HCT116 (cell line): ENCODE measurements at regions not wholly inside any gene's neighbourhood (a gene's known extent, or its start where the extent isn't known, plus 50 kb on each side); places are given as distances from the start of the nearest gene placed in this dataset.

Experiments
- ATAC-seq: fragments of 200-7000 bp; cut with Tn5 transposase; 2 replicates; pipeline ENCODE4 v1.9.1; 2020; ENCODE audit warnings: mild to moderate bottlenecking, moderate library complexity
- BruUV-seq: library from RNA; stranded (reverse); fragments of 400-500 nt; replicated peaks from 2 replicates; lab custom pipeline; 2021; lab: Mats Ljungman, UMichigan
- CTCF ChIA-PET: fragments of 300-600 bp; sonication (Branson Sonifier 250); formaldehyde crosslinking; loops from one replicate; lab custom pipeline; 2021; ENCODE audit warnings: antibody characterized with exemption; lab: Charles Lee
- POLR2A ChIA-PET: fragments of 300-600, 350-600 bp; sonication (Branson Sonifier 250); formaldehyde crosslinking; loops from one replicate; lab custom pipeline; 2021; ENCODE audit warnings: antibody characterized with exemption; lab: Charles Lee
- RAD21 ChIA-PET, 2 experiments: fragments of 300-600 bp; sonication (Branson Sonifier 250); formaldehyde crosslinking; loops; one replicate each; lab custom pipeline; 2023; ENCODE audit warnings: low total read pairs in 2 of 2; ENCODE audit not compliant: uncharacterized antibody in 2 of 2, unreplicated experiment in 2 of 2, low non-redundant PET in 1 of 2; lab: Charles Lee
- DNase-seq: peaks from one replicate; pipeline ENCODE4 v3.0.0-alpha.2; 2010; ENCODE audit warnings: low read depth, low spot score
- H2AFZ ChIP-seq: fragments of 200-600 bp; shearing (Covaris generic), sonication (generic); 2 replicates; pipeline ENCODE4 v1.6.1; 2017; ENCODE audit warnings: low read depth, mixed run types, mixed read lengths, antibody characterized with exemption, low read length; ENCODE audit not compliant: poor library complexity, severe bottlenecking
- H3K27ac ChIP-seq: 2 replicates; pipeline ENCODE4 v1.5.1; 2012; ENCODE audit warnings: low read depth, low read length
- H3K27me3 ChIP-seq: fragments of 200-600 bp; sonication (generic); 2 replicates; pipeline ENCODE4 v1.6.1; 2016; ENCODE audit warnings: mixed run types, low read length, mixed read lengths; ENCODE audit not compliant: insufficient read depth
- H3K36me3 ChIP-seq, 2 experiments: fragments of 200-500 bp in 1 of 2; fragments of 200-600 bp in 1 of 2; sonication (Bioruptor generic) in 1 of 2; sonication (generic) in 1 of 2; 2 replicates each; pipeline versions ENCODE4 v1.5.1 to v1.6.1; 2014 to 2016; ENCODE audit warnings: low read length in 2 of 2, inconsistent platforms in 1 of 2, mixed read lengths in 1 of 2, mixed run types in 1 of 2; ENCODE audit not compliant: insufficient read depth in 2 of 2, control insufficient read depth in 1 of 2
- H3K4me1 ChIP-seq, 2 experiments: fragments of 200-600 bp in 1 of 2; sonication (generic) in 1 of 2; 2 replicates each; pipeline versions ENCODE4 v1.5.1 to v1.6.1; 2012 to 2017; ENCODE audit warnings: low read length in 2 of 2, inconsistent platforms in 1 of 2, mild to moderate bottlenecking in 1 of 2, mixed read lengths in 1 of 2, mixed run types in 1 of 2, moderate library complexity in 1 of 2; ENCODE audit not compliant: insufficient read depth in 2 of 2, control insufficient read depth in 1 of 2
- H3K4me2 ChIP-seq: fragments of 200-600 bp; sonication (generic); 2 replicates; pipeline ENCODE4 v1.6.1; 2017; ENCODE audit warnings: mixed run types, low read length, mixed read lengths
- H3K4me3 ChIP-seq, 2 experiments: fragments of 200-600 bp in 1 of 2; sonication (generic) in 1 of 2; replicated peaks in 1 of 2; 2 replicates each; pipeline ENCODE4 v1.5.1; 2011 to 2016; ENCODE audit warnings: low read length in 2 of 2, control low read depth in 1 of 2, low read depth in 1 of 2, mild to moderate bottlenecking in 1 of 2, mixed read lengths in 1 of 2, mixed run types in 1 of 2
- H3K79me2 ChIP-seq: fragments of 200-600 bp; sonication (generic); 2 replicates; pipeline ENCODE4 v1.6.1; 2017; ENCODE audit warnings: mild to moderate bottlenecking, mixed run types, low read length, moderate library complexity, mixed read lengths; ENCODE audit not compliant: insufficient read depth
- H3K9ac ChIP-seq: fragments of 200-600 bp; sonication (generic); 2 replicates; pipeline ENCODE4 v1.6.1; 2016; ENCODE audit warnings: low read length, mixed read lengths
- H3K9me2 ChIP-seq: fragments of 200-600 bp; sonication (generic), shearing (Covaris generic); 2 replicates; pipeline ENCODE4 v1.6.1; 2017; ENCODE audit warnings: mixed run types, mild to moderate bottlenecking, moderate library complexity; ENCODE audit not compliant: insufficient read depth
- H3K9me3 ChIP-seq, 2 experiments: fragments of 200-500 bp in 1 of 2; fragments of 200-600 bp in 1 of 2; sonication (Bioruptor generic) in 1 of 2; sonication (generic) in 1 of 2; 2 replicates each; pipeline ENCODE4 v1.6.1; 2014 to 2017; ENCODE audit warnings: low read length in 2 of 2, mixed read lengths in 2 of 2, inconsistent platforms in 1 of 2, low read depth in 1 of 2, mild to moderate bottlenecking in 1 of 2, mixed run types in 1 of 2, moderate library complexity in 1 of 2; ENCODE audit not compliant: control insufficient read depth in 1 of 2, insufficient read depth in 1 of 2
- H4K20me1 ChIP-seq: fragments of 200-600 bp; sonication (generic), shearing (Covaris generic); 2 replicates; pipeline ENCODE4 v1.6.1; 2017; ENCODE audit warnings: mixed run types, mild to moderate bottlenecking, moderate library complexity; ENCODE audit not compliant: insufficient read depth
- CTCF ChIP-seq, 3 experiments: fragments of 200-600 bp in 1 of 3; sonication (generic) in 1 of 3; IDR thresholded peaks in 2 of 3; conservative IDR thresholded peaks in 1 of 3; 2 replicates each; pipeline ENCODE4 v1.5.1; 2012 to 2017; ENCODE audit warnings: low read depth in 2 of 3, low read length in 2 of 3, antibody characterized with exemption in 1 of 3, borderline replicate concordance in 1 of 3, control low read depth in 1 of 3, mild to moderate bottlenecking in 1 of 3, mixed read lengths in 1 of 3, mixed run types in 1 of 3, moderate library complexity in 1 of 3; ENCODE audit not compliant: insufficient read depth in 1 of 3
- EGR1 ChIP-seq: IDR thresholded peaks from 2 replicates; pipeline ENCODE4 v1.6.1; 2012; ENCODE audit warnings: low read depth
- ELF1 ChIP-seq: IDR thresholded peaks from 2 replicates; pipeline ENCODE4 v1.6.1; 2012; ENCODE audit warnings: low read depth, borderline replicate concordance
- EZH2phosphoT487 ChIP-seq: fragments of 200-600 bp; IDR thresholded peaks from 2 replicates; pipeline ENCODE4 v1.6.1; 2018; ENCODE audit warnings: antibody characterized with exemption, borderline replicate concordance
- REST ChIP-seq: IDR thresholded peaks from 2 replicates; pipeline ENCODE4 v1.6.1; 2012; ENCODE audit warnings: low read depth
- SIN3A ChIP-seq: IDR thresholded peaks from 2 replicates; pipeline ENCODE4 v1.6.1; 2012; ENCODE audit warnings: low read depth
- SRF ChIP-seq: IDR thresholded peaks from 2 replicates; pipeline ENCODE4 v1.6.1; 2012; ENCODE audit warnings: low read depth
- TCF7L2 ChIP-seq: IDR thresholded peaks from 2 replicates; pipeline ENCODE4 v1.7.0; 2011; ENCODE audit warnings: borderline replicate concordance, inconsistent platforms; ENCODE audit not compliant: insufficient read depth, insufficient read length; ENCODE audit errors: extremely low read depth
- YY1 ChIP-seq: IDR thresholded peaks from 2 replicates; pipeline ENCODE4 v1.6.1; 2011; ENCODE audit warnings: low read length, low read depth, moderate library complexity, mild to moderate bottlenecking; ENCODE audit not compliant: insufficient replicate concordance; ENCODE audit errors: extremely low read depth
- ZFX ChIP-seq: fragments of 450-650 bp; IDR thresholded peaks from 2 replicates; pipeline ENCODE4 v1.6.1; 2017
- ZNF274 ChIP-seq: fragments of 200-500 bp; sonication (Bioruptor generic); IDR thresholded peaks from 2 replicates; pipeline ENCODE4 v1.6.1; 2014; ENCODE audit warnings: mild to moderate bottlenecking, low read depth, low read length, inconsistent platforms
- intact Hi-C: fragments of 100-400 bp; cut with micrococcal nuclease; formaldehyde crosslinking; loops from 2 replicates; pipeline ENCODE4 v1.10.0; 2022

- no peak for TF ChIP-seq REST
- no peak for TF ChIP-seq ZFX
- no peak for TF ChIP-seq SIN3A
- no peak for TF ChIP-seq ELF1
- TF ChIP-seq TCF7L2, result no peak
- TF ChIP-seq YY1, result no peak
Measured at GRCh38 chr11:127622686-127623085, 622.1 kb upstream of the KIRREL3 start (continued).

GRCh38 chr11:127620671-127621070 is 620.1 kb upstream of the KIRREL3 start:
- Histone ChIP-seq H3K27me3 (no peaks in the 10 kb centered on the region), H3K36me3 (no peaks in the 10 kb centered on the region), H3K9ac (no peak overlapping the region), H4K20me1 (no peaks in the 10 kb centered on the region), H3K4me3 (no peak overlapping the region), H3K4me2 (no peak overlapping the region), H3K9me3 (peaks cover 0 to 18% of the 10 kb centered on the region in 2 experiments; a peak in 2 of 4 replicates), H3K27ac (no peak overlapping the region)
- POLR2A ChIA-PET, result no interaction called here
- CTCF ChIA-PET, result no interaction called here
- ATAC-seq, result no peak
- RAD21 ChIA-PET, result no interaction called here
- intact Hi-C loops, result no loop called here
- TF ChIP-seq ZFX, result no peak
- no peak for TF ChIP-seq SRF
- TF ChIP-seq EZH2phosphoT487, result no peak
- TF ChIP-seq CTCF (IDR thresholded peaks at IDR 0.05 in 2 of 3, conservative IDR thresholded peaks at IDR 0.05 in 1 of 3; ENCODE audit: borderline replicate concordance in 1 of 3, insufficient read depth in 1 of 3, low read depth in 2 of 3, low read length in 2 of 3), result no peak
- no peak for TF ChIP-seq ELF1
- no peak for TF ChIP-seq ZNF274
- no peak for TF ChIP-seq REST
- no peak for TF ChIP-seq EGR1
- TF ChIP-seq, all 23 proteins: peak for 0
- DNase-seq, result no peak
- no peak overlapping the region for H2AFZ ChIP-seq
- BruUV-seq, result no TSS peak
- no peaks in the 10 kb centered on the region for H3K4me1 ChIP-seq
- no peaks in the 10 kb centered on the region for H3K9me2 ChIP-seq
- no peaks in the 10 kb centered on the region for H3K79me2 ChIP-seq
